Activated CD8-positive, alpha-beta memory T cell treated with anti-CD3 and anti-CD28 coated beads for 1 hour (primary cell): ENCODE measurements at regions not wholly inside any gene's neighbourhood (a gene's known extent, or its start where the extent isn't known, plus 50 kb on each side); places are given as distances from the start of the nearest gene placed in this dataset.

Experiments used
- DNase-seq, 2 donors: peaks; one replicate each; pipeline ENCODE4 v3.0.0-alpha.2; 2020; ENCODE audit warnings: low read depth in 1 of 2; ENCODE audit errors: extremely low read depth in 1 of 2

DNA sequence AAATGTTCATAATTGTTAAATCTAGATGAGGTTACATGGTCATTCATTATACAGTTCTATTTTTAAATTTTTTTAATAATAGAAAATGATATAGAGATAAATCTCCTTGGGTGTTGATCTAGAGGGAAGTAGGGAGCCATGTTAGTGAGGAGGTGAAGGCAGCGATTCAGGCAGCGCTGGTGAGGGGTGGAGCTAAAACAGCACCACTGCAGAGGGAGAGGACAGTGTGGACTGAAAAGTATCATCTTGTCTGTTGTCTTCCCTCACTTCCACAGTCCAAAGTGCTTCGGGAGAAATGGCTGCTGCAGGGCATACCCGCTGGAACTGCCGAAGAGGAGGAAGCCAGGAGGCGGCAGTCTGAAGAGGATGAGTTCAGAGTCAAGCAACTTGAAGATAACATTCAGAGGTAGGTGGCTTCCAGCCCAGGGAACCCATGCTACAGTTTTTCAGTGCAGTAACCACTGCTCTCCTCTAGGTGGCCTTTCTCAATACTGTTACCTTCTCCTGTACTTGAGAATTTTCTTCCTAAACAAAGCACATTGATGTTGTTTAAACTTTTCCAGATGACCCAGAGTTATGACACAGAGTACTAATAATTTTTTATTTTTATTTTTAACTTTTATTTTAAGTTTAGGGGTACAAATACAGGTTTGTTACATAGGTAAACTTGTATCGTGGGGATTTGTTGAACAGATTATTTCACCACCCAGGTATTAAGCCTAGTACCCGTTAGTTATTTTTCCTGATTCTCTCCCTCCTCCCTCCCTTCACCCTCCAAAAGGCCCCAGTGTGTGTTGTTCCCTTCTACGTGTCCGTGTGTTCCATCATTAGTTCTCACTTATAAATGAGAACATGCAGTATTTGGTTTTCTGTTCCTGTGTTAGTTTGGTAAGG is 100.5 kb downstream of the PALM2AKAP2 start:
- DNase-seq = no peak

DNA sequence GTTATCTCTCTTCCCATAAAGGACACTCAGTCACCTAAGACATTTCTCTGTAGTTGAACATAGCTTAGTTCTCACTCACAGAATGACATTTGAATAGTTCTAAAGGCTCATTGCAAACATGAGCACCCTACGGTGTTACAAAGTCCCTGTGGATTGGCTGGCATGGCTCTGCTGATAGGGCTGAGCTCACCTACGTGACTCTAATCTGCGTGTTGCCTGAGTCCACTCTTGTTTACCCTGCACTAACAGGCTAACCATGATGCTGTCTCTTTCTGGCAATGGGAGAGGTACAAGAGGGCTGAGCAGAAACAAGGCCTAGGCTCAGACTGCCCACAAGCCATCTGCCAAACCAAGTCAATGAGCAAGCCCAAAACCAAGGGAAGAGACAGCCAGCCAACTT is 103.6 kb downstream of the PALM2AKAP2 start:
- no peak for DNase-seq

GRCh38 chr9:109886041-109886440 is 106.0 kb downstream of the PALM2AKAP2 start:
- no peak for DNase-seq

- DNase-seq = no peak
These were observed 106.6 kb downstream of the PALM2AKAP2 start for GRCh38 chr9:109886617-109887016.

DNA sequence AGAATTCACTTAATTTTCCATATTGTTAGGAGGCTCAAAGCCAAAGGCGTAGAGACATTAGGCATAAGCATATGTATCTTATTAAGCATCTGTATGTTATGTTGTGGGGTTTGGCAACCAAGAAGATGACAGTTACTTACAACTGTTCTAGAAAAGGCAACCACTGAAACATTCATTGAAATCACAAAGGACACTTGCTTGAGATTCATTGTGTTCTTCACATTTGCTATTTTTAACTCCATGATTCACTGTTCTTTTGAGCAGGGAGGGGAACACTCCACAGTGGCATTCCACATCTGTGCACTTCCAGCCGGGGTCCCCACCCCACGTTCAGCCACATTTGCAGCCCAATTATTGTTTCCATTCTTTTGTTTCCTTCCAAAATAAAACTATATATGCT is 107.1 kb downstream of the PALM2AKAP2 start:
- no peak for DNase-seq

GRCh38 chr9:109888695-109889094 is 108.7 kb downstream of the PALM2AKAP2 start:
- DNase-seq = no peak

GRCh38 chr9:109889456-109889855 is 109.5 kb downstream of the PALM2AKAP2 start:
- no peak for DNase-seq

GRCh38 chr9:109893241-109893640 is 113.2 kb downstream of the PALM2AKAP2 start:
- DNase-seq = no peak

DNA sequence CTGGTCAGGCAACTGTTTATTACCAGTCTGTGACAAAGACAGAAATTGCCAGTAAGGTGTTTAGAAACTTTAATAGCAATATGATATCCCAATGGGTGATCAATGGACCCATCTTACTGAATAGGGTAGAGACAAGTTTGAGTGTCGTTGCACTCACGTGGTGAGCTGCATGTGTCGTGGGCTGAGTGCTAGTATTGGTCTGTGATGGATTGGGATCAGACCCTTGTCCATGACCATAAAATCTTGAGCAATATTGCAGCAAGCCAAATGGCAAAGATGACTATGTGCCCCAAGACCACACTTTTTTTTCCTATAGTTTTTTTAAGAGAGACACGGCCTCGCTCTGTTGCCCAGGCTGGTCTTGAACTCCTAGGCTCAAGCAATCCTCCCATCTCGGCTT is 114.5 kb downstream of the PALM2AKAP2 start:
- no peak for DNase-seq

DNA sequence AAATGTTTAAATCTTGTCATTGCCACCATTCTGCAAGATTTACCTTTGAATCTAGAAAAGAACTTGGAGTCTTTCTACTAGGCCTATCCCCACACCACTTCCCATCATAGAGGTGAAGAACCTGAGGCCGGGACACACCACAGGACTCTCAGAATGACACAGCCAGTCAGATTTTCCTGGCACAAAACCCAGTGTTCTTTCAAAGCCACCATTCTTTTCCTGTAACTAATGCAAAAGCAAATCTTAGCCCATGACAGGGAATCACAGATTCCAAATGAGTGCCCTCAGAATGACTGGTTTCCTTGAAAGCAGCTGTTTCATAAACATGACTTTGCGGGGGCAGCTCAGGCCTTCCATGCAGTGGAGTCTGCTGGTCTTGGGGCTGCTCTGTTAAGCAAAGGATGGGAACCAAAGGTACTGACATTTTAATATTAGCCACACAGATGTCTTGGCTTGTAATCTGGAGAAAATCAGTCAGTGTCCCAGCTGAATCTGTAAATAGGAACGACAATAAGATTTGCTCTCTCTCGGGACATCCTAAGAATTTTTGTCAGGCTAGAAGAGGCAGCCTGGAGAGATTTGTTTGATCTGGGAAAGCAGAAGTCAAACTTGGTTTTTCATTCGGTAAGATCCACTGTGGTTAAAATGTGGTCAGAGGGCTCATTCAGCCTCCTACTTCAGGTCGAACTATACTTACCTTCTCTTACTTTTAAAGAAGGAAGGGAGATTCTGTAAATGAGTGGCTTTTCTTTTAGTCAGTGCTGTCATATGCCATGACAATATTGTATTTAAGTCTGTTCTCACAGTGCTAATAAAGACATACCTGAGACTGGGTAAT is 115.1 kb downstream of the PALM2AKAP2 start:
- DNase-seq = no peak

- no peak for DNase-seq
These were observed 121.2 kb downstream of the PALM2AKAP2 start for GRCh38 chr9:109901201-109901600.

GRCh38 chr9:109903515-109904138 is 123.6 kb downstream of the PALM2AKAP2 start:
- DNase-seq = peak in 1 of 2 donors; percentile 13

GRCh38 chr9:109904666-109905065 is 124.7 kb downstream of the PALM2AKAP2 start:
- no peak for DNase-seq

DNA sequence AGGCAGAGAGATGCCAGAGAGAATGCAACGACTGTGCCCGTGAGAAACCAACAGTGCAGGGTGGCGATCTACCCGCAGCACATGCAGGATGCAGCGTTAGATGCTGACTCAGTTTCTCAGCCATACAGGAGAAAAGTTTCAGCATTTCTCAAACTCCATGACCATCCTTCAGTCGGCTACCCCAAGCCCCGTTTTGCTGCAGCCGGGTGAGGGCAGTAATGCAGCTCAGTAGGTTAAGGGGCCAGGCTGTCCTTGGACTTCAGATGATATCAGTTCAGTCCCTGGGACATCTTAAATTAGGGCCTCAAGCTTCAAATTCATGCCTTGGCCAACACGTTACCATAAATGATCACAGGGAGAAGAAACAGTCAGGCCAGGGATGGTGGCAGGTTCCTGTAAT is 125.5 kb downstream of the PALM2AKAP2 start:
- no peak for DNase-seq

DNA sequence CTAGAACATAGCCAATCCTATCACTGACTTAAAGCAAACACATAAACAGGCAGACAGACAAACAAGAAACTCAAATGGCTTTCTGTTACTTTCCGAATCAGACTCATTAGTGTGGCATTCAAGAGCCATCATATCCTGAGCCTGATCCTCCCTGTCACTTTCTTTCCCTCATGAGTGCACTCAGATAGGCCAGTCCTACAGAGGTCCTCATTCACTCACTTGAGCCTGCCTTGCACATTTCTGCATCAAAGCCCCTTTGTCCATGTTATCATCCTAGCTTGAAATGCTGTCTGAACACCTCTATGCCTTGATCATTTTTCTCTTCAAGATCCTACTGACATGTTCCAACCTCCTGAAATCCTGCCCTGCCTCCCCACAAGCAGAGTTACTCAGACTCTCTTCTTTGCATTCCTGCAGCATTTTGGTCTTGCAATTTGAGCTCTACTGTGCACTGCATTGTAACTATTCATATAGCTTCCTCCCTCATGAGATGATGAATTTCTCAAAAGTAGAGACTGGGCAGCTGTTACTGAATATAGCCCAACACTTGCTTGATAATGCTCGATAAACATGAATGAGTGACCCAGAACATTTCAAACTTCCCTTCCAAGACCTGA is 126.9 kb downstream of the PALM2AKAP2 start:
- DNase-seq = no peak

- DNase-seq = no peak
These were observed 127.4 kb downstream of the PALM2AKAP2 start for GRCh38 chr9:109907400-109907799.

GRCh38 chr9:109907810-109908458 is 127.9 kb downstream of the PALM2AKAP2 start:
- DNase-seq = no peak

- DNase-seq = no peak
These were observed 128.7 kb downstream of the PALM2AKAP2 start for GRCh38 chr9:109908459-109909390.
